AG09319 (cell line): ENCODE measurements at regions not wholly inside any gene's neighbourhood (a gene's known extent, or its start where the extent isn't known, plus 50 kb on each side); places are given as distances from the start of the nearest gene placed in this dataset.
"Not testable (repeated sequence)": the region's sequence is repeated elsewhere in the genome, so short reads cannot be mapped to it uniquely, and the experiment has no call there.

ENCODE experiments used
- DNase-seq: peaks from one replicate; pipeline ENCODE4 v3.0.0-alpha.2; 2010; ENCODE audit warnings: low read depth; ENCODE audit errors: extremely low read depth
- TF ChIP-seq, protein P1 (sequence below): IDR thresholded peaks from 2 replicates; pipeline ENCODE4 v1.5.1; 2011; ENCODE audit warnings: low read depth, mild to moderate bottlenecking, inconsistent platforms, low read length, moderate library complexity

DNA sequence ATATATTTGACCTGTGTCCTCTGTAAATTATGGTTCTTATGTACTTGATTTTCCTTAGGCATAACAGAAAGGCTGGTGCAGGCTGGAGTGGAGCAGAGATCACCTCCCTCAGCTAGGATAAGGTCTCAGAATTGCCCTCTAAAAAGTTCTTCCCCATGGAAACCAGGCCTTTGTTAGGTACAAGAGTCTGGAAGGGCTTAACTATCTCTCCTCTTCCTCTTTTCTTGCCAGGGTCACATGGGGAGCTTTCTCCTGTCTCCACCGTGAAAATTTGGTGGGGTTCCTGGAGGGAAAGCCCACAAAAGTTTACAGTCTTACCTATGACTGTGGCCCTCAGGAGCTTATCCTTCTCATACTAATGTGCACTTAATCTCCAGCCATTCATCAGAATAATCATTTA lies 633.2 kb downstream of the MCTP2 start:
- TF ChIP-seq, protein P1, sequence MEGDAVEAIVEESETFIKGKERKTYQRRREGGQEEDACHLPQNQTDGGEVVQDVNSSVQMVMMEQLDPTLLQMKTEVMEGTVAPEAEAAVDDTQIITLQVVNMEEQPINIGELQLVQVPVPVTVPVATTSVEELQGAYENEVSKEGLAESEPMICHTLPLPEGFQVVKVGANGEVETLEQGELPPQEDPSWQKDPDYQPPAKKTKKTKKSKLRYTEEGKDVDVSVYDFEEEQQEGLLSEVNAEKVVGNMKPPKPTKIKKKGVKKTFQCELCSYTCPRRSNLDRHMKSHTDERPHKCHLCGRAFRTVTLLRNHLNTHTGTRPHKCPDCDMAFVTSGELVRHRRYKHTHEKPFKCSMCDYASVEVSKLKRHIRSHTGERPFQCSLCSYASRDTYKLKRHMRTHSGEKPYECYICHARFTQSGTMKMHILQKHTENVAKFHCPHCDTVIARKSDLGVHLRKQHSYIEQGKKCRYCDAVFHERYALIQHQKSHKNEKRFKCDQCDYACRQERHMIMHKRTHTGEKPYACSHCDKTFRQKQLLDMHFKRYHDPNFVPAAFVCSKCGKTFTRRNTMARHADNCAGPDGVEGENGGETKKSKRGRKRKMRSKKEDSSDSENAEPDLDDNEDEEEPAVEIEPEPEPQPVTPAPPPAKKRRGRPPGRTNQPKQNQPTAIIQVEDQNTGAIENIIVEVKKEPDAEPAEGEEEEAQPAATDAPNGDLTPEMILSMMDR: no peak
- DNase-seq: no peak

DNA sequence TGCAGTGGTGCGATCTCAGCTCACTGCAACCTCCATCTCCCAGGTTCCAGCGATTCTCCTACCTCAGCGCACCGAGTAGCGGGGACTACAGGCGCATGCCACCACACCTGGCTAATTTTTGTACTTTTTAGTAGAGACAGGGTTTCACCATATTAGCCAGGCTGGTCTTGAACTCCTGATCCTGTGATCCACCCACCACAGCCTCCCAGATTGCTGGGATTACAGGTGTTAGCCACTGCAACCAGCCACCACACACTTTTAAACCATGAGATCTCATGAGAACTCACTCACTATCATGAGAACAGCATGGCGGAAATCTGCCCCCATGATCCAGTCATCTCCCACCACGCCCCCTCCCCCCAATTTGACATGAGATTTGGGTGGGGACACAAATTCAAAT lies 636.9 kb downstream of the MCTP2 start:
- not testable (repeated sequence) for DNase-seq

DNA sequence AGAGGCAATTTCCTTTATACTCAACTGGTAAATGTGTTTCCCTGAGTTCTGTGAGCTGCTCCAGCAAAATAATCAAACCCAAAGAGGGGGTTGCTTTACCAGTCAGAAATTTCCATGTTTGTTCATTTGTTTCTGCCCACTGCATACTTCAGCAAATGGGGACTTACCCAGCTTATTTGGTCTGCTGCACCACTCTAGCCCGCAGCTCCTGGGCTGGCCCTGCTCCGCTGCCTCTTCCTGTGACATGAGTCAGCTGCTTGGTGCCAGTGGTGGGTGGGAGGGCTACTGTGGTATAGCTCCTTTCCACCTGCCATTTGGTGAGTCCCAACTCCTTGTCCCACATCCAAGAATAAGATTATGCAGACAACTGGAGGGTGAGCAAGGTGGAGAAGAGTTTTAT lies 644.2 kb downstream of the MCTP2 start:
- TF ChIP-seq, protein P1: no peak
- DNase-seq: no peak

DNA sequence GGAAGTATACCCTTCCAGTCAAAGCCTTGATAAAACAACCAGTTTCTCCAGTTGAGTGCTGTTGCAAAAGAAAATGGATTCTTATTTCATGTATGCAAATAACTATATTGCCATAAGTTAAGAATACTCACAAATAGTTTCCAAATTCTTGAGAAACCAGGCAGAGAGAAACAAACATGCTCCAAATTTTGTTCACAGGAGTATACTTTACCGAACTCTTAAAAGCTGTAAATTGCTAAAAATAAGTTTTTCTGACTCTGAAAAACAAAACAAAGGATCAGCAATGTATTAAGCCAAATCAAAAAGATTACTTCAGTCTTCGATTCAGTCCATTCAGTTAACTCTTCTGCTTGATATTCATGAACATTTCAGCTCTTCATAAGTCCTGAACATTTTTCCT lies 646.5 kb downstream of the MCTP2 start:
- TF ChIP-seq, protein P1: no peak

GRCh38 chr15:94882071-94882712 lies 650.8 kb downstream of the MCTP2 start:
- TF ChIP-seq, protein P1: no peak
- no peak for DNase-seq

More for the DNA sequence above, 646.5 kb downstream of the MCTP2 start:
- no peak for DNase-seq

GRCh38 chr15:94887391-94887790 lies 656.0 kb downstream of the MCTP2 start:
- no peak for DNase-seq
- TF ChIP-seq, protein P1: no peak

DNA sequence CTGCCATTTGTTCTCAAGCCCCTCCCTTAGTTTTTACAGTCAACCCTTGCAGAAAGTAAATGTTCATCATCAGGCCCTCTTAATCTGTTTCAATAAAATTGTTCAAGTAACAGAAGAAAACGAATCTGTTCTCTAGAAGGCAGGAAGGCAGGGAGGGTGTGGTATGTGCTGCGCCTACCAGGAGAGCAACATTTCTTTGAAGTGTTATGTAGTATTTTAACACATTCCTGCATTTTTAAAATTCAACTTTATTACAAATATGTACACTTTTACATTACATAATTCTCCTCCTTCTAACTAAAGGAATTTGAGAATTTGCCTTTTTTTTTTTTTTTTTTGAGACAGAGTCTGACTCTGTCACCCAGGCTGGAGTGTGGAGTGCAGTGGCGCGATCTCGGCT lies 657.8 kb downstream of the MCTP2 start:
- TF ChIP-seq, protein P1: no peak
- DNase-seq: no peak

- TF ChIP-seq, protein P1: no peak
- no peak for DNase-seq
These were observed 661.7 kb downstream of the MCTP2 start for GRCh38 chr15:94893091-94893490.
